ENCODE measurements at regions not wholly inside any gene's neighbourhood (a gene's known extent, or its start where the extent isn't known, plus 50 kb on each side); places are given as distances from the start of the nearest gene placed in this dataset.
"Not testable (repeated sequence)": the region's sequence is repeated elsewhere in the genome, so short reads cannot be mapped to it uniquely, and the experiment has no call there.

GRCh38 chr1:168837230-168837629 is 108.2 kb upstream of the DPT start:
- H4K12ac ChIP-seq (ENCODE audit: low read depth, low read length); H3K27me3 ChIP-seq (ENCODE audit: insufficient read depth, low read length); H2BK12ac ChIP-seq (ENCODE audit: low read length); H3K36me3 ChIP-seq (ENCODE audit: control insufficient read depth in 1 of 2, insufficient read depth in 2 of 2, low read length in 2 of 2); H3K4me3 ChIP-seq (ENCODE audit: low read depth, low read length); DNase-seq; H2AFZ ChIP-seq (ENCODE audit: insufficient read depth, low read length, poor library complexity); H2BK120ac ChIP-seq (ENCODE audit: insufficient read depth, low read length, poor library complexity); H3K9me3 ChIP-seq (ENCODE audit: insufficient read depth, low read depth, low read length); H4K91ac ChIP-seq (ENCODE audit: low read depth, low read length); H3K79me1 ChIP-seq (ENCODE audit: low read length); H3K4ac ChIP-seq (ENCODE audit: low read depth, low read length); H3K4me1 ChIP-seq (ENCODE audit: control insufficient read depth in 1 of 2, insufficient read depth in 2 of 2, low read length in 2 of 2); H3K79me2 ChIP-seq (ENCODE audit: control insufficient read depth, insufficient read depth, low read length, poor library complexity); H3K4me2 ChIP-seq (ENCODE audit: low read length); H3K14ac ChIP-seq (ENCODE audit: low read length); H3K23ac ChIP-seq (ENCODE audit: low read length); H2AK5ac ChIP-seq (ENCODE audit: low read length); H4K8ac ChIP-seq (ENCODE audit: low read depth, low read length); H2BK5ac ChIP-seq (ENCODE audit: low read depth, low read length, poor library complexity); H3K18ac ChIP-seq (ENCODE audit: low read length); H3K9ac ChIP-seq (ENCODE audit: low read length); H3K27ac ChIP-seq (ENCODE audit: low read depth, low read length): not testable (repeated sequence)
- no CpG with 5 or more reads among the region's 30 CpGs for WGBS (ENCODE audit: extremely low coverage, insufficient coverage, insufficient read length)

GRCh38 chr1:168842306-168842705 is 113.3 kb upstream of the DPT start:
- Histone ChIP-seq H3K9me3 (ENCODE audit: insufficient read depth, low read depth, low read length) (no peaks in the 10 kb centered on the region), H3K4ac (ENCODE audit: low read depth, low read length) (no peak overlapping the region), H2BK120ac (ENCODE audit: insufficient read depth, low read length, poor library complexity) (no peak overlapping the region), H3K4me3 (ENCODE audit: low read depth, low read length) (no peak overlapping the region), H3K18ac (ENCODE audit: low read length) (no peak overlapping the region), H3K4me1 (ENCODE audit: control insufficient read depth in 1 of 2, insufficient read depth in 2 of 2, low read length in 2 of 2) (peaks cover 0 to 3% of the 10 kb centered on the region in 2 experiments), H4K8ac (ENCODE audit: low read depth, low read length) (no peak overlapping the region), H3K36me3 (ENCODE audit: control insufficient read depth in 1 of 2, insufficient read depth in 2 of 2, low read length in 2 of 2) (no peaks in the 10 kb centered on the region), H2AK5ac (ENCODE audit: low read length) (no peak overlapping the region), H3K79me2 (ENCODE audit: control insufficient read depth, insufficient read depth, low read length, poor library complexity) (no peaks in the 10 kb centered on the region), H3K9ac (ENCODE audit: low read length) (no peak overlapping the region), H3K79me1 (ENCODE audit: low read length) (no peaks in the 10 kb centered on the region), H2BK12ac (ENCODE audit: low read length) (no peak overlapping the region), H4K91ac (ENCODE audit: low read depth, low read length) (no peak overlapping the region), H2AFZ (ENCODE audit: insufficient read depth, low read length, poor library complexity) (no peak overlapping the region), H3K27me3 (ENCODE audit: insufficient read depth, low read length) (no peaks in the 10 kb centered on the region), H2BK5ac (ENCODE audit: low read depth, low read length, poor library complexity) (no peak overlapping the region), H3K23ac (ENCODE audit: low read length) (no peak overlapping the region), H3K27ac (ENCODE audit: low read depth, low read length) (no peak overlapping the region), H4K12ac (ENCODE audit: low read depth, low read length) (no peak overlapping the region), H3K4me2 (ENCODE audit: low read length) (no peak overlapping the region), H3K14ac (ENCODE audit: low read length) (no peak overlapping the region)
- no CpG with 5 or more reads among the region's 1 CpG for WGBS (ENCODE audit: extremely low coverage, insufficient coverage, insufficient read length)
- no peak for DNase-seq

GRCh38 chr1:168842916-168843315 is 113.9 kb upstream of the DPT start:
- H3K79me1 ChIP-seq (ENCODE audit: low read length), result no peaks in the 10 kb centered on the region
- no peak overlapping the region for H4K8ac ChIP-seq (ENCODE audit: low read depth, low read length)
- no peak overlapping the region for H3K27ac ChIP-seq (ENCODE audit: low read depth, low read length)
- H2AK5ac ChIP-seq (ENCODE audit: low read length), result no peak overlapping the region
- no peak overlapping the region for H2BK5ac ChIP-seq (ENCODE audit: low read depth, low read length, poor library complexity)
- no peak overlapping the region for H2BK120ac ChIP-seq (ENCODE audit: insufficient read depth, low read length, poor library complexity)
- H3K4me1 ChIP-seq (ENCODE audit: control insufficient read depth in 1 of 2, insufficient read depth in 2 of 2, low read length in 2 of 2), result peaks cover 0 to 3% of the 10 kb centered on the region in 2 experiments
- no peak overlapping the region for H3K4me3 ChIP-seq (ENCODE audit: low read depth, low read length)
- no CpG with 5 or more reads among the region's 2 CpGs for WGBS (ENCODE audit: extremely low coverage, insufficient coverage, insufficient read length)
- no peak overlapping the region for H3K23ac ChIP-seq (ENCODE audit: low read length)
- no peaks in the 10 kb centered on the region for H3K27me3 ChIP-seq (ENCODE audit: insufficient read depth, low read length)
- H3K36me3 ChIP-seq (ENCODE audit: control insufficient read depth in 1 of 2, insufficient read depth in 2 of 2, low read length in 2 of 2), result no peaks in the 10 kb centered on the region
- H3K18ac ChIP-seq (ENCODE audit: low read length), result no peak overlapping the region
- no peak overlapping the region for H4K91ac ChIP-seq (ENCODE audit: low read depth, low read length)
- H3K9ac ChIP-seq (ENCODE audit: low read length), result no peak overlapping the region
- H3K79me2 ChIP-seq (ENCODE audit: control insufficient read depth, insufficient read depth, low read length, poor library complexity), result no peaks in the 10 kb centered on the region
- H3K4me2 ChIP-seq (ENCODE audit: low read length), result no peak overlapping the region
- H2AFZ ChIP-seq (ENCODE audit: insufficient read depth, low read length, poor library complexity), result no peak overlapping the region
- DNase-seq, result no peak
- no peak overlapping the region for H3K4ac ChIP-seq (ENCODE audit: low read depth, low read length)
- H4K12ac ChIP-seq (ENCODE audit: low read depth, low read length), result no peak overlapping the region
- H2BK12ac ChIP-seq (ENCODE audit: low read length), result no peak overlapping the region
- no peak overlapping the region for H3K14ac ChIP-seq (ENCODE audit: low read length)
- no peaks in the 10 kb centered on the region for H3K9me3 ChIP-seq (ENCODE audit: insufficient read depth, low read depth, low read length)

GRCh38 chr1:168843401-168843800 is 114.4 kb upstream of the DPT start:
- H2AFZ ChIP-seq (ENCODE audit: insufficient read depth, low read length, poor library complexity), result no peak overlapping the region
- H3K27me3 ChIP-seq (ENCODE audit: insufficient read depth, low read length), result no peaks in the 10 kb centered on the region
- H3K4me2 ChIP-seq (ENCODE audit: low read length), result no peak overlapping the region
- DNase-seq, result no peak
- no peak overlapping the region for H3K14ac ChIP-seq (ENCODE audit: low read length)
- no peak overlapping the region for H2BK120ac ChIP-seq (ENCODE audit: insufficient read depth, low read length, poor library complexity)
- H3K27ac ChIP-seq (ENCODE audit: low read depth, low read length), result no peak overlapping the region
- H3K9me3 ChIP-seq (ENCODE audit: insufficient read depth, low read depth, low read length), result no peaks in the 10 kb centered on the region
- no peak overlapping the region for H3K23ac ChIP-seq (ENCODE audit: low read length)
- H2BK5ac ChIP-seq (ENCODE audit: low read depth, low read length, poor library complexity), result no peak overlapping the region
- H3K4me3 ChIP-seq (ENCODE audit: low read depth, low read length), result no peak overlapping the region
- no peak overlapping the region for H3K9ac ChIP-seq (ENCODE audit: low read length)
- WGBS (ENCODE audit: extremely low coverage, insufficient coverage, insufficient read length), result no CpG with 5 or more reads among the region's 4 CpGs
- no peak overlapping the region for H2AK5ac ChIP-seq (ENCODE audit: low read length)
- no peak overlapping the region for H4K8ac ChIP-seq (ENCODE audit: low read depth, low read length)
- H3K79me2 ChIP-seq (ENCODE audit: control insufficient read depth, insufficient read depth, low read length, poor library complexity), result no peaks in the 10 kb centered on the region
- no peak overlapping the region for H3K18ac ChIP-seq (ENCODE audit: low read length)
- peaks cover 0 to 3% of the 10 kb centered on the region in 2 experiments for H3K4me1 ChIP-seq (ENCODE audit: control insufficient read depth in 1 of 2, insufficient read depth in 2 of 2, low read length in 2 of 2)
- no peaks in the 10 kb centered on the region for H3K79me1 ChIP-seq (ENCODE audit: low read length)
- no peak overlapping the region for H3K4ac ChIP-seq (ENCODE audit: low read depth, low read length)
- H3K36me3 ChIP-seq (ENCODE audit: control insufficient read depth in 1 of 2, insufficient read depth in 2 of 2, low read length in 2 of 2), result no peaks in the 10 kb centered on the region
- no peak overlapping the region for H4K12ac ChIP-seq (ENCODE audit: low read depth, low read length)
- H4K91ac ChIP-seq (ENCODE audit: low read depth, low read length), result no peak overlapping the region
- H2BK12ac ChIP-seq (ENCODE audit: low read length), result no peak overlapping the region
